ENCODE measurements at regions not wholly inside any gene's neighbourhood (a gene's known extent, or its start where the extent isn't known, plus 50 kb on each side); places are given as distances from the start of the nearest gene placed in this dataset.
"Not testable (repeated sequence)": the region's sequence is repeated elsewhere in the genome, so short reads cannot be mapped to it uniquely, and the experiment has no call there.

DNA sequence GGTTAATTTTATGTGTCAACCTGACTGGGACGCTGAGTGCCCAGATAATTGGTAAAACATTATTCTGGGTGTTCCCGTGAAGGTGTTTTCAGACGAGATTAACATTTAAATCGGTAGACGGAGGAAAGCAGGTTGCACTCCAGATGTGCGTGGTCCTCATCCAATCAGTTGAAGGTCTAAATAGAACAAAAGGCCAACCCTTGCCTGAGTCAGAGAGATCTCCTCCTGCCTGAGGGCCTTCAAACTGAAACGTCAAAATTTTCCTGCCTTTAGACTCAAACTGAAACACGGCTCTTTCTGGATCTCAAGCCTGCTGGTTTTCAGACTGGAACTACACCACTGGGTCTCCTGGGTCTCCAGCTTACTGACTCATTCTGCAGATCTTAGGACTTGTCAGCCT is 70.9 kb downstream of the NPIPA5 start:
- not testable (repeated sequence) for DNase-seq (ENCODE audit: low spot score)

DNA sequence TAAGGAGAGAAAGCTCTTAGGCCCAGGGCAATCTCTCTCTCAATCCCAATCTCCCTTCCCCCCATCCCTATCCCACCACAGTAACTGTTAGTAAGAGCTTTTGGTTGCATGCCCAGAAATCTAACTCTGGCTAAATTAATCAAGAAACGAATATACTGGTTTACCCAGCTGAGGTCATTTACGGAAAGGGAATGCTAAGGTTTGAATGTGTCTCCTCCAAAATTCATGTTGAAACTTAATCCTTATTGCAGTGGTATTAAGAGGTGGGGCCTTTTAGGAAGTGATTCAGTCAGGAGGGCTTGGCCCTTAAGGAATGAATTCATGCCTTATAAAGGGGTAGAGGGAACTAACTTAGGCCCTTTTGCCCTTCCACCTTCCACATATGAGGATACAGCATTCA is 72.2 kb downstream of the NPIPA5 start:
- not testable (repeated sequence) for H3K27me3 ChIP-seq, H3K4me3 ChIP-seq, H3K9me3 ChIP-seq

More for the DNA sequence above, 70.9 kb downstream of the NPIPA5 start:
- not testable (repeated sequence) for H3K36me3 ChIP-seq, H3K4me3 ChIP-seq, H3K27ac ChIP-seq, H3K27me3 ChIP-seq, H3K9me3 ChIP-seq, H3K4me1 ChIP-seq

DNA sequence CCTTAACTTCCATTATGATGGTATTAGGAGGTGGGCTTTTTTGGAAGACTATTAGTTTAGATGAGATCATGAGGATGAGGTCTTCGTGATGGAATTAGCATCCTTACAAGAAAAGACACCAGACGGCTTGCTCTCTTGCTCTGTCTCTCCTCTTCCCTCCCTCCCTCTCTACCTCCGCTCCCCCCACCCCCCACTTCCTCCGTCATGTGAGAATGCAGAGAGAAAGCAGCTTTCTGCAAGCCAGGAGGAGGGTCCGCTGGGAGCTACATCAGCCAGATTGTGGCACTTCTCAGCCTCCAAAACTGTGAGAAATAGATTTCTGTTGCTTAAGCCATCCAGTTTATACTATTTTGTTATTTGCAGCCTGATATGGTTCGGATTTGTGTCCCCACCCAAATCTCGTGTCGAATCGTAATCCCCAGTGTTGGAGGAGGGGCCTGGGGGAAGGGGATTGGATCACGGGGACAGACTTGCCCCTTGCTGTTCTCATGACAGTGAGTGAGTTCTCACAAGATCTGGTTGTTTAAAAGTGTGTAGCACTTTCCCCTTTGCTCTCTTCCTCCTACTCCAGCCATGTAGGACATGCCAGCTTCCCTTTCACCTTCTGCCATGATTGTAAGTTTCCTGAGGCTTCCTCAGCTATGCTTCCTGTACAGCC is 74.3 kb downstream of the NPIPA5 start:
- DNase-seq (ENCODE audit: low spot score); H3K27me3 ChIP-seq; H3K27ac ChIP-seq: not testable (repeated sequence)

More for the DNA sequence above, 72.2 kb downstream of the NPIPA5 start:
- H3K4me1 ChIP-seq; H3K27ac ChIP-seq; DNase-seq (ENCODE audit: low spot score); H3K36me3 ChIP-seq: not testable (repeated sequence)

DNA sequence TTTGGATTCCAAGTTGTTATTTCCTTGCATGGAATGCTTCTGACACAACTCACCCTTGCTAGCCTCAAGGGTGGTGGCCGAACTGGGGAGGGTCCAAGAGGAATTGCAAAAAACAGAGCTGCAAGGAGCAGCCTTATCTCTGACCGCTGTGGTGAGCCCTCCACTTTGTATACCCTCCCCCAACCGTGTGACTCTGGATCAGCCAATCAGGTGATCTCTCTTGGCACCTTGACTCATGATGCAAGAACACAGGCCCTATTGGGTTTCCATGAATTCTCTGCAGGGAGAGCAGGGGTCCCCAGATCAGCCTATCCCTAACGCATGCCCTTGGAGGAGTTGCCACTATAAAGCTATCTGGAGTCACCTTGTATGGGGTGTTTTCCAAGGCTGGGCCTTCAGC is 81.0 kb downstream of the NPIPA5 start:
- H3K4me1 ChIP-seq; H3K27me3 ChIP-seq; H3K27ac ChIP-seq; DNase-seq (ENCODE audit: low spot score); H3K4me3 ChIP-seq; H3K36me3 ChIP-seq; H3K9me3 ChIP-seq: not testable (repeated sequence)

More for the DNA sequence above, 74.3 kb downstream of the NPIPA5 start:
- not testable (repeated sequence) for H3K4me3 ChIP-seq, H3K36me3 ChIP-seq, H3K4me1 ChIP-seq, H3K9me3 ChIP-seq

DNA sequence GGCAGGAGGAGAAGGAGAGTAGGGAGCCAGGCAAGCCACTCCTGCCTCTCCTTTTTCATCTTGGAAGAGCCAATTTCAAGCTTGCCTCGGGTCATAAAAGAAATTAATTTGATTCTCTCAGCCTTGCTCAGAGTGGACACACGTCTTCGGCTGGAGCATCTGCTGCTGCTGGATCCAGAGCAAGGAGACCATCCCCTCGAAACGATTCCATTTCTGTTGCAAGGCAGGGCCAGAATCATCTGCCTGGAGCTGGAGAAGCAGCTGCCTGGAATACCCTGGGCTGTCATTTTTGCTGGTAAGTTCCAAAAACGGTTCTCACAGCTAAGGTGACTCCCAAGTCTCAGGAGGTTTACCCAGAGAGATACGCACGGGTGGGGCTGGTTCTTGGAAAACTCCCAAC is 103.3 kb downstream of the NPIPA5 start:
- H3K4me1 ChIP-seq; DNase-seq (ENCODE audit: low spot score); H3K4me3 ChIP-seq; H3K27ac ChIP-seq; H3K27me3 ChIP-seq; H3K9me3 ChIP-seq; H3K36me3 ChIP-seq: not testable (repeated sequence)

DNA sequence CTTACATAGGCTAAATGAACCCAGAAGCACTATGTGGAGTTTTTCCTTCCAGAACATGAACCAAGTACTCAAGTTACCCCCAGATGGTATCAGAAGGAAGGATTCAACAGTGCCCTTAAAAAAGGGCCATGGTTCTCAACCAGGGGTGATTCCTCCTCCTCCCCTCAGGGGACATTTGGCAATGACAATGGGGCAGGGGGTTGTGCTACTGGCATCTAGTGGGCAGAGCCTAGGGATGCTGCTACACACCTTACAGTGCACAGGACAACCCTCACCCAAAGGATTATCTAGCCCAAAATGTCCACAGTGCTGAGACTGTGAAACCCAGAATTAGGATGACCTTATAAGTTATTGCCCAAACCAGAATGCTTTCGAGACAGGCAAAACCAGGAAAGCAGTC is 104.1 kb downstream of the NPIPA5 start:
- not testable (repeated sequence) for H3K36me3 ChIP-seq

DNA sequence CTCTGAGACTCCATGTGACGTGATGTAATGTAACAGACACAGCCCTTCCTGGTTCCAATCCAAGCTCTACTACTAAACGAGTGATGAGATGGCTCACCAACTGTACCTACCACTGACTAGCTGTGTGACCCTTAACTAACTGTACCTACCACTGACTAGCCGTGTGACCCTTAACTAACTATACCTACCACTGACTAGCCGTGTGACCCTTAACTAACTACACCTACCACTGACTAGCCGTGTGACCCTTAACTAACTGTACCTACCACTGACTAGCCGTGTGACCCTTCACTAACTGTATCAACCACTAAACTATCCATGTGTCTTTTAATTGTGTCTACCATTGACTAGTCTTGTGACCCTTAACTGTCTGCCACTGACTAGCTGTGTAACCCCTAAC is 111.2 kb downstream of the NPIPA5 start:
- DNase-seq (ENCODE audit: low spot score); H3K27me3 ChIP-seq; H3K4me1 ChIP-seq: not testable (repeated sequence)

More for the DNA sequence above, 104.1 kb downstream of the NPIPA5 start:
- H3K4me1 ChIP-seq; H3K4me3 ChIP-seq; H3K9me3 ChIP-seq; H3K27me3 ChIP-seq; DNase-seq (ENCODE audit: low spot score); H3K27ac ChIP-seq: not testable (repeated sequence)

DNA sequence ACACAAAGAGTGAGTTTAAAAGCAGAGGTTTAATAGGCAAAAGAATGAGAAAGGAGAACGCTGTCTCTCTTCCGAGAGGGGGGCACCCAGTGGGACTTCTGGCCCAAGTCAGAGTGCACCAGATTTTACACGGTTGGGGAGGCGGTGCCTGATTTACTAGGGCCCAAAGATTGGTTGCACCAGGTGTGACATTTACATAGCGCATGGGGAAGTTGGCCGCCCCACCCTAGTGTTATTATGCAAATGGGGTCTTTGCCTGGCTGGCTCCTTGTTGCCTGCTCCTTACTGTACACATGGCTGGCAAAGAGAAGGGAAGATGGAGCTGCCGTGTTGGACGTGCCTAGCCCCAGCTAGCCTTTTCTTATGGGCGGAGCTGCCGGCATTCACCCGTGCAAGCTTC is 115.9 kb downstream of the NPIPA5 start:
- not testable (repeated sequence) for H3K9me3 ChIP-seq; DNase-seq (ENCODE audit: low spot score); H3K27me3 ChIP-seq; H3K4me1 ChIP-seq; H3K4me3 ChIP-seq; H3K36me3 ChIP-seq; H3K27ac ChIP-seq

More for the DNA sequence above, 111.2 kb downstream of the NPIPA5 start:
- H3K9me3 ChIP-seq, H3K4me3 ChIP-seq, H3K36me3 ChIP-seq, H3K27ac ChIP-seq: not testable (repeated sequence)

DNA sequence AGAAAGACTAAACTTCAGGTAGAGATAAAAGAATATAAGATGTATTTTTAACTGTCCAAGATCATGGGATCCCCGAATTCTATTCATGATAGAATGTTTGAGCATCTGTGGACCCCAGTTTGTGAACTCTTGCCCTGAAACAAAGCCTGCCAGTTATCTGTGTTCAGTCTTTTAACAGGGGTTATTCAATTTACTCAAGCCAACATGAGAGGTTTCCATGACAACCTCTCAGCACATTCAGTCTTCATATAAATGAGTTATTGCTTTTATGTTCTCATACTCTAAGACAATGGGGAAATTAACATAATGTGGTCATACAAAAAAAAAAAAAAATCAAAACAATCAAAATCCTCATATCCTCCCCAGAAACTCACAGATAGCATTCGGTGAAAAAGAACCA is 130.1 kb downstream of the NPIPA5 start:
- not testable (repeated sequence) for H3K9me3 ChIP-seq; DNase-seq (ENCODE audit: low spot score); H3K36me3 ChIP-seq; H3K27ac ChIP-seq; H3K4me1 ChIP-seq; H3K4me3 ChIP-seq; H3K27me3 ChIP-seq

DNA sequence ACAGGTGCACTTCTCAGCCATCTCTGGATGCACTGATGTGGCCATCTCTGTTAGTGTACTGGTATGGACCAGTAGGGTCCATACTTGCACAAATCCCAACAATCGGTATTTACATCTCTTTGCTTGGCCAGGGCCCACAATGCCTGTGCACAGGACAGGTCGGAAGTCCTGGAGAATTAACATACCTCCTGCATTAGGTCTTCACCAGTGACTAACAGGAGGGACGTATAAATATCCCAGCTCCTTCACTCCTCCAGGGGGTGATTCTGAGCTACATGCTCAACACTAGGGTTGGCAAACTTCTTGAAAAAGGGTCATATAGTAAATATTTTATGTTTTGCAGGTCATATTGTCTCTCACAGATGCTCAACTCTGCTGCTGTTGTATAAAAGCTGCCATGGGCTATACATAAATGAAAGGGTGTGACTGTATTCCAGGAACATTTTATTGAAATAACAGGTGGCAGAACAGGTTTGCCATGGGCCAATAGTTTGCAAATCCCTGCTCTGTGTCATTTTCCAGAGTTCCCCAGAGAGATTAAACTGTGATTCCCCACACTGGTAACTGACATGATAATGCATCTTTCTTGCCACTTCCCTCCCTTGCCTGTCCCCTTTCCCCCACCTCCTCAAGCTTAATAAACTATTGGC is 141.3 kb downstream of the NPIPA5 start:
- not testable (repeated sequence) for DNase-seq (ENCODE audit: low spot score); H3K36me3 ChIP-seq; H3K27me3 ChIP-seq; H3K4me3 ChIP-seq; H3K9me3 ChIP-seq; H3K4me1 ChIP-seq; H3K27ac ChIP-seq

DNA sequence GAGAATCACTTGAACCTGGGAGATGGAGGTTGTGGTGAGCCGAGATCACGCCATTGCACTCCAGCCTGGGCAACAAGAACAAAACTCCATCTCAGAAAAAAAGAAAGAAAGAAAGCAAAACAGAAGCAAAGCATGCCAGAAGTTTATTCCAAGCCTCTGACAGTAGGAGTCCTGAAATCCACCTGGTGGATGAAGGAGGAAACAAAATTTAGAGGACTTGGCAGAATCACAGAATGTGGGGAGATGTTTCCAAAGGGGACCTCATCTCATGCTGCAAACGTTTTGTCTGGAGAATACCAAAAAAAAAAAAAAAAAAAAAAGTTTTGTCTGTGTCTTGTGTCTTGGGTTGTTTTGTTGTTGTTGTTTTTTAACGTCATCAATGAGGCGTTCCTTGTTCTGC is 141.1 kb upstream of the RRN3 start:
- H3K27me3 ChIP-seq; H3K9me3 ChIP-seq; H3K4me3 ChIP-seq; H3K36me3 ChIP-seq; H3K4me1 ChIP-seq; H3K27ac ChIP-seq; DNase-seq (ENCODE audit: low spot score): not testable (repeated sequence)

DNA sequence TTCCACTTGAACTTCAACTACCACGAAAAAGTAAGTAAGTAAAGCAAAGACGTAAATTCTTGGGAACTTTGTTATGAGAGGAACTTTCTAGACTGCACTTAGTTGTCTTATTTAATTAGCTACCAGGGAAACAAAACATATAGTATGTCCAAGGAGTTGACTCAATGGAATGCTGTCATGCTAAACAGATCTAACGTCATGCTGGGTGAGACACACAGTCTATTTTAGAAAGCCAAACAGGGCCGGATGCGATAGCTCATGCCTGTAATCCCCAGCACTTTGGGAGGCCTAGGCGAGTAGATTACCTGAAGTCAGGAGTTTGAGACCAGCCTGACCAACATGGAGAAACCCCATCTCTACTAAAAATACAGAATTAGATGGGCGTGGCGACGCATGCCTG is 140.6 kb upstream of the RRN3 start:
- not testable (repeated sequence) for H3K27ac ChIP-seq; DNase-seq (ENCODE audit: low spot score)

DNA sequence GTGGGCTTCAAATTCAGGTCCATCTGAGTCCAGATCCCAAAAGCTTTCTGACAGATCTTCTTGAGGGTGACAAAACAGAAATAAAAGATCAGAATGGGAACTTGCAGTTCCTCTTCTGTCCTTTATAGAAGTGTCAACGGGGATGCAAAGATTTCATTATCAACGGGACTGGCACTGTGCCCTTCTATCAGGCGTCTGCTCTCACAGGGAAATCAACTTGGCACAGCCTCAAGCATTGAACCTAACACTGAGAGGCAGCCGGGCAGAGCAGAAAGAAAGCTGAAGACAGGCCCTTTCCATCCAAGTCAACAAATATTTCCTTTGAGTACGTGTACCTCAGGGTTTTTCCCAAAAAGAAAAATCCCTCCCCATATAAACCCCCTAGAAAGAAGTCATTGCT is 136.4 kb upstream of the RRN3 start:
- not testable (repeated sequence) for H3K36me3 ChIP-seq; H3K27me3 ChIP-seq; DNase-seq (ENCODE audit: low spot score); H3K4me1 ChIP-seq; H3K9me3 ChIP-seq; H3K27ac ChIP-seq; H3K4me3 ChIP-seq

More for the DNA sequence above, 140.6 kb upstream of the RRN3 start:
- not testable (repeated sequence) for H3K27me3 ChIP-seq, H3K36me3 ChIP-seq, H3K4me1 ChIP-seq, H3K4me3 ChIP-seq, H3K9me3 ChIP-seq

DNA sequence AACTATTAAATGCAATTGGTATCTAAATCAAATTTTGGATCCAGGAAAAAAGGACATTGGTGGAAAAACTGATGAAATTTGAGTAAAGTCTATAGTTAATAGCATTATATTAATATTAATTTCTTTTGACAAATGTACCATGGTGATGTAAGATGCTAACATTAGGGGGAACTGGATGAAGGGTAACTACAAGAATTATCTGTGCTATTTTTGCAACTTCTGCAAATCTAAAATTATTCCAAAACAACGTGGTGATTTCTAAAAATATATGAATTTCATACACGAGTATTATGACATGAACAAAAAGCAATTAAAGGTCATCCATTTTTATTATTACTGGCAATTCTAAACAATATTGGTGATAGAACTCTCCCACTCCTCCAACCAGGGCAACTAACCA is 135.6 kb upstream of the RRN3 start:
- H3K27ac ChIP-seq; H3K27me3 ChIP-seq; H3K36me3 ChIP-seq; DNase-seq (ENCODE audit: low spot score); H3K4me3 ChIP-seq; H3K4me1 ChIP-seq; H3K9me3 ChIP-seq: not testable (repeated sequence)

DNA sequence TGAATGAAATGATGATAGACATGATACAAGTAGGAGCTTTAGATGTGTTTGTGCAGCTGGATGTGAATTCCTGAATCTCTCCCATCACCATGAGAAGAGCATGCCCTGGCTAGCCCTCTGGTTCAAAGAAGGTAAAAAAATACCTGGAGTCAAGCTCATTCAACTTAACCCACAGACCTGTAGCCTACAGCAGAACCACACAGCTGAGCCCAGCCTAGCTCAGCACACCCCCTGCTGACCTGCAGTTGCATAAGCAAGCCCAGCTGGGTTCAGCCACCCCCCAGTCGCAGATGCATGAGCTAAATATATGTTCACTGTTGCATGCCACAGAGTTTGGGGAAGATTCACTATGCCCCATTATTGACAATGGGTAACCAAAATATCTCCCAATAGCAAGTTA is 130.6 kb upstream of the RRN3 start:
- H3K4me1 ChIP-seq = not testable (repeated sequence)

DNA sequence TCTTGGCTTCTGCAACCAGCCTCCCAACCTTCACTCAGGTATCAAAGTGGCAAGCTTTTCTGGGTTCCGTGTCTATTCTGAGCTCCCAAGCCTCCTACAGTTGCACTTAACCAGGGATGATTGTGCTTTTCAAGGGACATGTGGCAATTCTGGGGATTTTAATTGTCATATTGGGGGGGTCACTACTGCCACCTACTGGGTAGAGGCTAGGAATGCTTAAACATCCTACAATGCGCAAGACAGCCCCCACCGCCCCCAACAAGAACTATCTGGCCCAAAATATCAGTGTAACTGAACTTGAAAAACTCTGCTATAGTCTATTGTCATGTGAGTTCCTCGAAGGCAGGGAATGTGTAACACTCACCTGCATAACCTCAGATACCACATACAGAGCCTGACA is 129.3 kb upstream of the RRN3 start:
- H3K27ac ChIP-seq; H3K27me3 ChIP-seq; H3K9me3 ChIP-seq; H3K4me1 ChIP-seq; H3K4me3 ChIP-seq; DNase-seq (ENCODE audit: low spot score); H3K36me3 ChIP-seq: not testable (repeated sequence)

More for the DNA sequence above, 130.6 kb upstream of the RRN3 start:
- not testable (repeated sequence) for H3K27ac ChIP-seq; H3K9me3 ChIP-seq; DNase-seq (ENCODE audit: low spot score); H3K27me3 ChIP-seq; H3K4me3 ChIP-seq; H3K36me3 ChIP-seq

Measured in right atrium auricular region (tissue), 2 donors.